ENCODE measurements at regions not wholly inside any gene's neighbourhood (a gene's known extent, or its start where the extent isn't known, plus 50 kb on each side); places are given as distances from the start of the nearest gene placed in this dataset.

DNA sequence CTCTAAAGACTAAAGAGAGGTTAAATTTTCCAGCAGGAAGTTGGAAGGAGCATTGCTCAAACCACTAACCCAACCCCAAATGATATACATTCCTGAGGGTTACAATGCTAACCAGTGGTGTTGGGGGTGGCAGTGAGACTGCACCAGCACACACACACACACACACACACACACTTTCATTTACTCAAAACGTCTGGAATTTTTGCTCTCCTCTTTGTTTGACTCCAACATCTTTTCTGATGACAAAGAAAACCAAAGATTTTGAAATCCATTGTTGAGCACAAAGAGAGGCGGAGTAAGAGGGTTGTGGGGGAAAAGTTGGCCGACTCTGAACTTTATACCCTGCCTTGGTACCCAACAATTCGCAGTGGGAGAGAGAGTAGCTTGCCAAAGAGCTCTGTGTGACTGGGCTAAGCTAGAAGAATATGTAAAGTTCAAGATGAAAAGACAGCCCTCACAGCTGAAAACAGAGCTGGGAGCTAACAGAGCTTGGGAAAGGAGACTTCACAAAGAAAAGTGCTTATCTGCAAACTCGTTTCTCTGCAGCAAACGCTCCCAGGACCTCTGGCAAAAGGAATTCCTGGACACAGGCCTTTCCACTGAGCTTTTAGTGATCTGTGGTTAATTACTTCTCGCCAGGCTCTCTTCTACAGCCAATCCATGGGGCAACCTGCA lies 426.0 kb upstream of the CDH11 start:
- TF ChIP-seq E2F6 (IDR thresholded peaks at IDR 0.05) (no peak), EZH2 (IDR thresholded peaks at IDR 0.05; ENCODE audit: low read depth, low read length, severe bottlenecking) (peak; percentile 24), SAP30 (IDR thresholded peaks at IDR 0.05; ENCODE audit: insufficient read depth, insufficient replicate concordance, low read length) (no peak)
- H2AK5ac ChIP-seq (ENCODE audit: low read depth, low read length) = no peak overlapping the region
- no peak overlapping the region for H3K4me3 ChIP-seq (ENCODE audit: extremely low read depth in 1 of 4, insufficient read depth in 2 of 4, low read depth in 3 of 4, low read length in 4 of 4)
- CTCF ChIA-PET (ENCODE audit: partially characterized antibody) = interaction anchor here (0.8 to 3.3 kb wide), 3 partner anchors 9 to 118 kb away, joined by 3 to 10 read pairs (median 5); no protein-coding TSS in a partner anchor
- H3K4me1 ChIP-seq (replicated peaks in 1 of 4; ENCODE audit: control insufficient read depth in 3 of 4, insufficient read depth in 4 of 4, low read length in 3 of 4) = peaks cover 0 to 12% (median under 1%) of the 10 kb centered on the region in 4 experiments; a peak in 4 of 7 replicates
- no peak overlapping the region for H3K4ac ChIP-seq (replicated peaks; ENCODE audit: insufficient read length, low read depth, low read length)
- H3K79me2 ChIP-seq (ENCODE audit: control insufficient read depth in 1 of 2, insufficient read depth in 2 of 2, low read length in 2 of 2) = no peaks in the 10 kb centered on the region
- no peak overlapping the region for H2BK12ac ChIP-seq (ENCODE audit: low read depth, low read length)
- H3K27ac ChIP-seq (ENCODE audit: low read depth, low read length) = 0 out of 2 replicates have a peak overlapping the region, but pooled peaks have one; percentile 7
- H3K23ac ChIP-seq (ENCODE audit: insufficient read length) = no peak overlapping the region
- no peak overlapping the region for H2BK5ac ChIP-seq (ENCODE audit: low read depth, low read length)
- no peak overlapping the region for H3K9ac ChIP-seq (replicated peaks in 1 of 4; ENCODE audit: extremely low read depth in 1 of 4, low read depth in 3 of 4, low read length in 3 of 4)
- no peaks in the 10 kb centered on the region for H3K27me3 ChIP-seq (replicated peaks in 1 of 4; ENCODE audit: control insufficient read depth in 3 of 4, extremely low read depth in 1 of 4, insufficient read depth in 3 of 4, low read length in 3 of 4)
- FAIRE-seq (no peak), DNase-seq (ENCODE audit: low read depth in 1 of 2, low spot score in 2 of 2) (no peak)
- no peak overlapping the region for H3K14ac ChIP-seq (ENCODE audit: insufficient read length)
- H4K91ac ChIP-seq (replicated peaks; ENCODE audit: insufficient read length, low read length) = no peak overlapping the region
- H2BK120ac ChIP-seq (replicated peaks; ENCODE audit: low read depth, low read length) = no peak overlapping the region
- H3K56ac ChIP-seq (replicated peaks; ENCODE audit: insufficient read length, low read depth, low read length) = no peak overlapping the region
- peaks cover 13 to 14% of the 10 kb centered on the region in 2 experiments; a peak in 3 of 4 replicates for H3K9me3 ChIP-seq (ENCODE audit: insufficient read depth in 2 of 2, low read depth in 1 of 2, low read length in 1 of 2)
- H3K36me3 ChIP-seq (ENCODE audit: control insufficient read depth in 2 of 4, insufficient read depth in 4 of 4, low read length in 3 of 4) = no peaks in the 10 kb centered on the region
- H2AFZ ChIP-seq (ENCODE audit: low read length) = peak overlapping the region; percentile 86
- H4K8ac ChIP-seq (ENCODE audit: extremely low read depth, insufficient read depth, low read length) = no peak overlapping the region
- no peak overlapping the region for H2BK20ac ChIP-seq (ENCODE audit: low read length)
- 57% methylated on average over 7 of the region's 7 CpGs; no CpG with 5 or more reads in 1 of the 2 experiments for WGBS, 2 experiments (ENCODE audit: extremely low coverage in 1 of 2, insufficient coverage in 1 of 2, insufficient read length in 1 of 2, insufficient replicate concordance in 2 of 2, low coverage in 1 of 2, low lambda C conversion rate in 2 of 2, missing lambda C conversion rate in 1 of 2)
- no peaks in the 10 kb centered on the region for H4K20me1 ChIP-seq (replicated peaks in 1 of 2; ENCODE audit: control insufficient read depth in 1 of 2, insufficient read depth in 2 of 2, low read length in 2 of 2)
- no peak overlapping the region; a peak in 1 of 4 replicates for H3K4me2 ChIP-seq (ENCODE audit: insufficient read depth in 1 of 2, low read depth in 2 of 2, low read length in 2 of 2)
- POLR2A ChIA-PET (ENCODE audit: partially characterized antibody) = no interaction called here
- H3K23me2 ChIP-seq (ENCODE audit: low read depth, low read length) = no peaks in the 10 kb centered on the region; the same call in 1 of the 2 replicates
- no peak overlapping the region for H3K18ac ChIP-seq (ENCODE audit: extremely low read depth, low read length)
- H2BK15ac ChIP-seq (ENCODE audit: low read length) = no peak overlapping the region
- H3K79me1 ChIP-seq (ENCODE audit: low read depth, low read length) = no peaks in the 10 kb centered on the region
- no peak overlapping the region for H4K5ac ChIP-seq (ENCODE audit: insufficient read length, low read depth, low read length)

Data from H1 (cell line).